ENCODE measurements at regions not wholly inside any gene's neighbourhood (a gene's known extent, or its start where the extent isn't known, plus 50 kb on each side); places are given as distances from the start of the nearest gene placed in this dataset.

- H3K4me2 ChIP-seq (ENCODE audit: low read depth, low read length, poor library complexity, severe bottlenecking), result no peak overlapping the region
- no peaks in the 10 kb centered on the region for H3K9me2 ChIP-seq (replicated peaks; ENCODE audit: low read depth, low read length)
- H3K9ac ChIP-seq (ENCODE audit: low read depth, low read length, poor library complexity, severe bottlenecking), result no peak overlapping the region
- H3K4me3 ChIP-seq (ENCODE audit: low read length, poor library complexity, severe bottlenecking), result no peak overlapping the region
- no peaks in the 10 kb centered on the region for H3F3A ChIP-seq (ENCODE audit: low read depth)
- no peaks in the 10 kb centered on the region for H4K20me1 ChIP-seq (ENCODE audit: insufficient read depth, low read length, poor library complexity, severe bottlenecking)
- no peaks in the 10 kb centered on the region for H3K36me3 ChIP-seq (ENCODE audit: insufficient read depth, low read length)
- H3K79me2 ChIP-seq (ENCODE audit: insufficient read depth, low read length), result no peaks in the 10 kb centered on the region
- H3K9me3 ChIP-seq (ENCODE audit: insufficient read depth, low read depth, low read length), result no peaks in the 10 kb centered on the region
- no peak overlapping the region for H2AFZ ChIP-seq (ENCODE audit: low read length)
- TF ChIP-seq EZH2phosphoT487 (IDR thresholded peaks at IDR 0.05; ENCODE audit: borderline replicate concordance) (no peak), CTCF (conservative IDR thresholded peaks at IDR 0.05; ENCODE audit: low read length) (no peak)
- no peaks in the 10 kb centered on the region for H3K4me1 ChIP-seq (ENCODE audit: insufficient read depth, low read length, poor library complexity, severe bottlenecking)
- no peaks in the 10 kb centered on the region for H3K27me3 ChIP-seq (ENCODE audit: insufficient read depth, low read length, poor library complexity, severe bottlenecking)
These were observed 149.9 kb upstream of the TMC3 start for GRCh38 chr15:81523867-81524266.

DNA sequence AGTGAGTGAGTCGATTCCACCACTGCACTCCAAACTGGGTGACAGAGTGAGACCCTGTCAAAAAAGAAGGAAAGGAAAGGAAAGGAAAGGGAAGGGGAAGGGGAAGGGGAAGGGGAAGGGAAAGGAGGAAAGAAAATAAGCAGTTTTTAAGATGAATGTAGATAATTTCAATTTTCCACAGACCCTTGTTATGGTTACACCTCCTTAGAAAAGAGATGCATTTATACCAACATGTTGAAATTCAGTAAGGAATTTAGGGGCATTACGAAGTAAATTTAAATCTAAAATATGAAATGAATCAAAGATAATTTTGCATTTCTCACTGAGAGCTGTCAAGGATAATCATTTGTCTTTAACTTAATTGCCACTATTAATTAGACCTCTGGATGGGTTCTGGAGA, 146.5 kb upstream of the TMC3 start:
- TF ChIP-seq CTCF (conservative IDR thresholded peaks at IDR 0.05; ENCODE audit: low read length), result no peak
- no peak for TF ChIP-seq EZH2phosphoT487 (IDR thresholded peaks at IDR 0.05; ENCODE audit: borderline replicate concordance)
- Histone ChIP-seq H3K27me3 (ENCODE audit: insufficient read depth, low read length, poor library complexity, severe bottlenecking) (no peaks in the 10 kb centered on the region), H3K9me3 (ENCODE audit: insufficient read depth, low read depth, low read length) (no peaks in the 10 kb centered on the region), H3K4me3 (ENCODE audit: low read length, poor library complexity, severe bottlenecking) (no peak overlapping the region), H4K20me1 (ENCODE audit: insufficient read depth, low read length, poor library complexity, severe bottlenecking) (no peaks in the 10 kb centered on the region), H3K36me3 (ENCODE audit: insufficient read depth, low read length) (no peaks in the 10 kb centered on the region), H3K4me1 (ENCODE audit: insufficient read depth, low read length, poor library complexity, severe bottlenecking) (no peaks in the 10 kb centered on the region), H3K4me2 (ENCODE audit: low read depth, low read length, poor library complexity, severe bottlenecking) (no peak overlapping the region), H3F3A (ENCODE audit: low read depth) (no peaks in the 10 kb centered on the region), H2AFZ (ENCODE audit: low read length) (no peak overlapping the region), H3K9ac (ENCODE audit: low read depth, low read length, poor library complexity, severe bottlenecking) (no peak overlapping the region), H3K9me2 (replicated peaks; ENCODE audit: low read depth, low read length) (no peaks in the 10 kb centered on the region), H3K79me2 (ENCODE audit: insufficient read depth, low read length) (no peaks in the 10 kb centered on the region)

GRCh38 chr15:81516461-81516860, 142.4 kb upstream of the TMC3 start:
- TF ChIP-seq CTCF (conservative IDR thresholded peaks at IDR 0.05; ENCODE audit: low read length) (no peak), EZH2phosphoT487 (IDR thresholded peaks at IDR 0.05; ENCODE audit: borderline replicate concordance) (no peak)
- Histone ChIP-seq H3K27me3 (ENCODE audit: insufficient read depth, low read length, poor library complexity, severe bottlenecking) (no peaks in the 10 kb centered on the region), H3K4me3 (ENCODE audit: low read length, poor library complexity, severe bottlenecking) (no peak overlapping the region), H3F3A (ENCODE audit: low read depth) (no peaks in the 10 kb centered on the region), H3K4me2 (ENCODE audit: low read depth, low read length, poor library complexity, severe bottlenecking) (no peak overlapping the region), H3K4me1 (ENCODE audit: insufficient read depth, low read length, poor library complexity, severe bottlenecking) (no peaks in the 10 kb centered on the region), H3K9ac (ENCODE audit: low read depth, low read length, poor library complexity, severe bottlenecking) (no peak overlapping the region), H4K20me1 (ENCODE audit: insufficient read depth, low read length, poor library complexity, severe bottlenecking) (no peaks in the 10 kb centered on the region), H3K9me2 (replicated peaks; ENCODE audit: low read depth, low read length) (no peaks in the 10 kb centered on the region), H2AFZ (ENCODE audit: low read length) (no peak overlapping the region), H3K79me2 (ENCODE audit: insufficient read depth, low read length) (no peaks in the 10 kb centered on the region), H3K9me3 (ENCODE audit: insufficient read depth, low read depth, low read length) (no peaks in the 10 kb centered on the region), H3K36me3 (ENCODE audit: insufficient read depth, low read length) (no peaks in the 10 kb centered on the region)

Data from Loucy (cell line).